Ammon's horn (tissue), 1 donor: ENCODE measurements at regions not wholly inside any gene's neighbourhood (a gene's known extent, or its start where the extent isn't known, plus 50 kb on each side); places are given as distances from the start of the nearest gene placed in this dataset.
A peak's percentile ranks its signal among the peaks of the same experiment; 100 is the strongest.
"Not testable (repeated sequence)": the region's sequence is repeated elsewhere in the genome, so short reads cannot be mapped to it uniquely, and the experiment has no call there.

Experiments used
- DNase-seq: peaks from one replicate; pipeline ENCODE4 v3.0.0-alpha.2; 2016; ENCODE audit warnings: low spot score

DNA sequence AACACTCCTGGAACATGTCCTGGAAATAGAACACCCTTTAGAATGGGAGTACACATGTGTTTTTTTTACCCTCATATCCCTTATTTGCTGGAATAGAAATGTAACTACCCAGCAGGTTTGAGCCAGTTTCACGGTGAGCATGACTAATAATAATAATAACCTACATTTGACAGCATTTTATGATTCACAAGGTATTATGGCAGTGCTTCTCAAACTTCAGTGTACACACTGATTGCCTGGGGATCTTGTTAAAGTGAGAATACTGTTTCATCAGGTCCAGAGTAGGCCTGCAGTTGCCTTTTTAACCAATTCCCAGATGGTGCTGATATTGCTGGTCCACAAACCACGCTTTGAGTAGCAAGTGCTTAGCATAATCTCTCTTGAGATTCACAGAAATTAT is 63.9 kb downstream of the NFKBIZ start:
- no peak for DNase-seq

DNA sequence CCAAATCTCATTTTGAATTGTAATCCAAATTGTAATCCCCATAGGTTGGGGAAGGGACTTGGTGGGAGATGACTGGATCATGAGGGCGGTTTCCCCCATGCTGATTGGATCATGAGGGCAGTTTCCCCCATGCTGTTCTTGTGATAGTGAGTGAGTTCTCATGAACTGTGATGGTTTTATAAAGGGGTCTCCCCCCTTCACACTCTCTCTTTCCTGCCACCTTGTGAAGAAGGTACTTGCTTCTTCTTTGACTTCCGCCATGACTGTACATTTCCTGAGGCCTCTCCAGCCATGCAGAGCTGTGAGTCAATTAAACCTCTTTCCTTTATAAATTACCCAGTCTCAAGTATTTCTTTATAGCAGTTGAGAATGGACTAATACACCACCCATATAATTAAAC is 68.4 kb downstream of the NFKBIZ start:
- not testable (repeated sequence) for DNase-seq

DNA sequence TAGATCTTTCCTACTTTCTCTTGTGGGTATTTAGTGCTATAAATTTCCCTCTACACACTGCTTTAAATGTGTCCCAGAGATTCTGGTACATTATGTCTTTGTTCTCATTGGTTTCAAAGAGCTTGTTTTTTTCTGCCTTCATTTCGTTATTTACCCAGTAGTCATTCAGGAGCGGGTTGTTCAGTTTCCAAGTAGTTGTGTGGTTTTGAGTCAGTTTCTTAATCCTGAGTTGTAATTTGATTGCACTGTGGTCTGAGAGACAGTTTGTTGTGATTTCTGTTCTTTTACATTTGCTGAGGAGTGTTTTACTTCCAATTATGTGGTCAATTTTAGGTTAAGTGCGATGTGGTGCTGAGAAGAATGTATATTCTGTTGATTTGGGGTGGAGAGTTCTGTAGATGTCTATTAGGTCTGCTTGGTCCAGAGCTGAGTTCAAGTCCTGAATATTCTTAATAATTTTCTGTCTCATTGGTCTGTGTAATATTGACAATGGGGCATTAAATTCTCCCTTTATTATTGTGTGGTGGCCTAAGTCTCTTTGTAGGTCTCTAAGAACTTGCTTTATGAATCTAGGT is 72.9 kb downstream of the NFKBIZ start:
- DNase-seq = not testable (repeated sequence)

DNA sequence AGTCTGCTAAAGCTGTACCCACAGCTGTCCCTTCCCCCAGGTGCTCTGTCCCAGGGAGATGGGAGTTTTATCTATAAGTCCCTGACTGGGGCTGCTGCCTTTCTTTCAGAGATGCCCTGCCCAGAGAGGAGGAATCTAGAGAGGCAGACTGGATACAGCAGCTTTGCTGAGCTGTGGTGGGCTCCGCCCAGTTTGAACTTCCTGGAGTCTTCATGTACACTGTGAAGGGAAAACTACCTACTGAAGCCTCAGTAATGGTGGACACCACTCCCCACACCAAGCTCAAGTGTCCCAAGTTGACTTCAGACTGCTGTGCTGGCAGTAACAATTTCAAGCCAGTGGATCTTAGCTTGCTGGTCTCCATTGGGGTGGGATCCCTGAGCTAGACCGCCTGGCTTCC is 75.3 kb downstream of the NFKBIZ start:
- DNase-seq = not testable (repeated sequence)

DNA sequence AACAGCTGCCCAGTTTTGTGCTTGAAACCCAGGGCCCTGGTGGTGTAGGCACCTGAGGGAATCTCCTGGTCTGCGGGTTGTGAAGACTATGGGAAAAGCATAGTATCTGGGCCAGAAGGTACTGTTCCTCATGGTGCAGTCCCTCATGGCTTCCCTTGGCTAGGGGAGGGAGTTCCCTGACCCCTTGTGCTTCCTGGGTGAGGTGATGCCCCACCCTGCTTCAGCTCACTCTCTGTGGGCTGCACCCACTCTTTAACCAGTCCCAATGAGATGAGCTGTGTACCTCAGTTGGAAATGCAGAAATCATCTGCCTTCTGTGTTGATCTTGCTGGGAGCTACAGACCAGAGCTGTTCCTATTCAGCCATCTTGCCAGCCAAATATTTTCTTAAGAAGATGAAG is 75.8 kb downstream of the NFKBIZ start:
- not testable (repeated sequence) for DNase-seq

DNA sequence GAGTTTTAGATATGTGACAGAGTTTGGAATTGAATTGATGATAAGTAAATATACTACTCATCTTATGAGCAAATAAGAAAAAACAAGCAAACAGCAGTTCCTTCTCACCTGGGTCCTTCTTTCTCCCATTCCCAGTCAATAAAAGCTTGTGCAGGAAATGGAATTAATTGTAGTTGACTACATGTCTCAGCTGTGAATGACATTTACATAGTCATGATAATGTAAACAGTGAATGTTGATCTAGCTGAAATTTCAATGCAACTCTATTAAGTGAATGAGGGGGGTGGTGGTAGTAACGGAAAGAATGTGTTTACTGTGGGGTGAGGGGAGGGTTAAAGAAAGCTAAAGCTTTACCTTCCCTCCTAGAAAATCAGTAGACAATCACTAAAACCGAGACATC is 76.2 kb downstream of the NFKBIZ start:
- no peak for DNase-seq

DNA sequence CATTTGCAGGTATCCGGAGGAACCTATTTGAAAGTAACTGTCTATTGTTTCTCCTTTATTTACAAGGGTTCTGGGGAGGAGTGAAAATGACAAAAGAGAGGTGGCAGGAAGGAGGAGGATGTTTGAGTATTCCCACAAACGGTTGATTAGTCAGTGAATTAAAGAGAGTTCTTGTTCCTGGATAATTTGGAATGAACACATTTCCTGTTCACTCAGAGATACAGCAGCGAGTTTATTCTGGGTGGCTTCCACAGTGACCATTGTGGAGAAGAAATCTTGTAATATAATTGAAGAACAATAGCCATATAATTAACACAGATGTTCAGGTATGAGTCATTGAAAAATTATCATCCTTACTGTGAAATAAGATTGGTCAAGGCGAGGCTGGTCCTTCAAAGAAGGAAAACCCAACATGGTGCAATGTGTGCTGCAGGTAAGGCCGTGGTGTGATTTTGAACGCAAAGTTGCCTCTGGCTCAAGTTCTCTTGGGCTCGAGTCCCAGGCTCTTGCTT is 77.3 kb downstream of the NFKBIZ start:
- no peak for DNase-seq

DNA sequence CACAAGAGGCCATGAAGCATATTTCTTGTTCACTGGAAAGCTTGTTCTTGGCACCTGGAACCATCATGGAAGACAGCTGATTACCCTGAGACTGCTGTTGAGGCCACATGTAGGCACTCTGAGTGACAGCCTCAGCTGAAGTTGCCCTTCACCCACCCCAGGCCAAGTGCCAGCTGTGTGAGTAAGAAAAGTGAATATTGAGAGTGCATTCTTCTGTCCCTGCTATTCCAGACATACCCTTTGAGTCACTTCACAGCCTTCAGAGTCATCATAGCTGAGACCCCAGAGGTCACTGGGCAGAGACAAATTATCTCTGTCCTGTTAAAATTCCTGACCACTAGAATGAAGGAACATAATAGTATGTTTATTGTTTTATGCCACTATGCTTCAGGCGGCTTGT is 79.6 kb downstream of the NFKBIZ start:
- no peak for DNase-seq

DNA sequence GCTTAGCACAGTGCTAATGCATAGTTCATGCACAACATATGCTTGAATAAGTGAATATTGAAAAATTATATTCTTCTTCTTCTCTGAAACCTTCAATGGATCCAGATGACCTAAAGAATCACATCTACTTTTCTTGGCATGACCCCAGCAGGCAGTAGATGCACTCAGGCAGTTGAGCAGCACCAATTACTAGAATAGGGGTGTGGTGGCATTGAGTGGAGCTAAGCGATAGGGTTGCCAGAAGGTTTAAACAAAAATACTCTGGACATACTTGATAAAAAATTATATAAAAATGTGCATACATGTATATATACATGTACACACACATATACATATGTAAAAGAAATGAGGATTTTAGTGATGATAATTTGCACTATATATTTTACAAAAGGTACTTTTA is 81.8 kb downstream of the NFKBIZ start:
- DNase-seq = no peak

DNA sequence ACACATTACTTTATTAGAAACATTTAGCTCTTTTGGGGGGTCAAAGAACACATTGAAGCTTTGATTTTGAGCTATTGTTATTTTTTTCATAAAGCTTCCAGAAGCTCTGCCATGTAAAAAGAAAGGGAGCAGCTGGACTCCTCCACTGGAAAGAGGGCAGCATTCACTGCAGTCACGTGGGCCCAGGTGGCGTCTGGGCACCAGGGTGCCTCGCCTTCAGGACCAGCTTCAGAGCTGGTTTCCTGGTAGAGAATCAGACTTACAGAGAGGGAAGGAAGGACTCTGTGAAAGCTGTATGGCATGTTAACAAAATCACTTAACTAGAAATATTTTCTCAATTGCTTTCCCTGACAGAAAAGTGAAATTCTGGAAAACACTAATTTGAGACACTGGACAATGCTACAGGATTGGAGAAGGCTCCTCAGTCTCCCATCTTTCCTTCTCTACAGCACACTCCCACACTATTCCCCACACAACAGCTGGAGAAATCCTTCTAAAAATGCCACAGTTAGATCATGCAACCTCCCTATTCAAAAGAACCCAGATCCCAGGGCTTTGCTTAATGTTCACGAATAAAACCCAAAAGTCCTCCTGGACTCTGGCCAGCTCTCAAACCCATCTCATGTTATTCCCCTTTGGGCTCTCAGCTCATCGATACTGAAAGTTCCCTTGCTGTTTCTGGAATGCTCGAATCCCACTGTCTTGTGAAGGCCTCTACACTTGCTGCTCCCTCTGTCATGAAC is 83.2 kb downstream of the NFKBIZ start:
- DNase-seq = no peak

DNA sequence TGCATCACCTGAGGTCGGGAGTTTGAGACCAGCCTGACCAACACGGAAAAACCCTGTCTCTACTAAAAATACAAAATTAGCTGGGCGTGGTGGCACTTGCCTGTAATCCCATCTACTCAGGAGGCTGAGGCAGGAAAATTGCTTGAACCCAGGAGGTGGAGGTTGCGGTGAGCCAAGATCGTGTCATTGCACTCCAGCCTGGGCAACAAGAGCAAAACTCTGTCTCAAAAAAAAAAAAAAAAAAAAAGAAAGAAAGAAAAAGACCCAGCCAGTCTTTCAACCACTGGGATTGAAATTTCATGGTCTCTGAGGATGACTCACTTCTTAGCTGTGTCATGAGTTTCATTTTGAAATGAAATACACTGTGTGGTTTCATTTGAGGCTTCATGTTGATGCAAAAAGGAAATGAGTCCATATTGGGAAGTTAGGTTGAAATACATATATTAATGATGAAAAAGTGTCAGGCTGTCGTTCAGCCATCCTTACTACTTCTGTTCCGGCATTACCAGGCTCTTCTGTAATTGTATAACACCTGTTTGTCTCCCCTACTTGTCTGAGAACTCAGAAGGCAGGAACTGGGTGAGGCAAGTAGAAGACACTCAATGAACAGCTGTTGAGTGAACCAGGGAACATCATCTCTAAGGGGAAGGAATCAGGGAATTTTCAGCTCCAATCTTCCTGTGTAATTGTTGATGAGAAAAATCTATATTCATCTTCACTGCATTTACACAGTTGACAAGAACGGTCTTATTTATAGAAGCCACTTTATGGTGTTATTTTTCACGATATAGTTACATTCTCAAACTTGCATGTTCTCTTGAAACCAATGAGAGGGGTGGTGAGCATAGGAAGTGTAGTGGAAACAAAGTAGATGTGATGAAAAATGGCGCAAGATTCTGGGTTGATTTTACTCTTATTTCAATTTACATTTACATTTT is 87.4 kb downstream of the NFKBIZ start:
- no peak for DNase-seq

DNA sequence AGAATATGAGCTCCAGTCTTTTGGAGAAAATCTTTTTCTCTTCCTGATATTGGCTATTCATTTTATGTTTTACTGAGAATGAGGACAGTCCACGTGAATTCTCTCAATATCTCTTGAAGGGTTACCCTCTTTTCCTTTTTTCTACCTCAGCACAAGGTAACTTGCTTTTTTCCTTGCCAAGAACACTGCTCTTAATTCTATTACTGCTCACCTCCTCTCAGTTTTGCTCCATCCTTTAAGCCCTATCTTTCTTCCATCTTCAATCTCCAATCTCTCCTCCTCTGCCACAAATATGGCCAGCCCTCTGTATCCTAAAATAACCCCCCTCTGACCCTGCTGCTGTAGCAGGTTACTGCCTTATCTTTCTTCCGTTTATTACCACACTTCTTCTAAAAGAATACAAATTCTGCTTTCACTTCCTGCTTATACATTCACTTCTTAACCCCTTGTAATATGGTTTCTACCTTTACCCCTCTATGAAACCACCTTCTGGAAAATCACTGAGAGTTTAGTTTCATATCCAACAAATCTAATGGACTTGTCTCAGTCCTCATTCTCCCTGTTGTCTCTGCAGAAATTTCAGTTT is 89.0 kb downstream of the NFKBIZ start:
- no peak for DNase-seq

DNA sequence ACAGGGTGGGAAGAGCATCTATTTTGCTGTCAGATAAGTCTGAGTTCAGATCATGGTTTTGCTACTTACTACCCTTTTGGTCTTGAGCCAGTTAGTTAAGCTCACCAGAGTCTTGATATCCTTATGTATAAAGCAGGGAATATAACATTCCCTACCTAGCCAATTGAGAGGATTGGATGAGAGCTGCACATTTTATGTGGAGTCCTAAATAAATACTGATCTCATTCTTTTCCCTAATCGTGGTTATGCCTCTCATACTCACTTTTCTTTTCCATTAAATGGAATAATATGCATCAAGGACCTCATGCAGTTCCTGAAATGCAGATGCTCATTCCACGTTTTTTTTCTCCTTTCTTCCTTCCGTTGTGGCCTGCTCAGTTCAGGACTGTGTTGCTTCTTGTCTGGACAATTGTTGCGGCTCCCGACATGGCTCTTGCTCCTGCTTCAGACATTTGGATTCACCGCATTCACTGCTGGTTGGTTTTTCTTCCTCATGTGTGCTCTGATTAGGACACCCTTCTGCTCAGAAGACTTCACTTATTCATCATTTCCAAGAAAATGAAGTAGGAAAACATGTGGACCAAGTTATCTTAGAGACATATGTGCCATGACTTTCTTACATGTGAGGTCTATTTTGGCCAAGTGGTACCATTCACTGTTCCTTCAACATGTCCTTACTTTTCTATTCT is 90.2 kb downstream of the NFKBIZ start:
- DNase-seq = no peak

DNA sequence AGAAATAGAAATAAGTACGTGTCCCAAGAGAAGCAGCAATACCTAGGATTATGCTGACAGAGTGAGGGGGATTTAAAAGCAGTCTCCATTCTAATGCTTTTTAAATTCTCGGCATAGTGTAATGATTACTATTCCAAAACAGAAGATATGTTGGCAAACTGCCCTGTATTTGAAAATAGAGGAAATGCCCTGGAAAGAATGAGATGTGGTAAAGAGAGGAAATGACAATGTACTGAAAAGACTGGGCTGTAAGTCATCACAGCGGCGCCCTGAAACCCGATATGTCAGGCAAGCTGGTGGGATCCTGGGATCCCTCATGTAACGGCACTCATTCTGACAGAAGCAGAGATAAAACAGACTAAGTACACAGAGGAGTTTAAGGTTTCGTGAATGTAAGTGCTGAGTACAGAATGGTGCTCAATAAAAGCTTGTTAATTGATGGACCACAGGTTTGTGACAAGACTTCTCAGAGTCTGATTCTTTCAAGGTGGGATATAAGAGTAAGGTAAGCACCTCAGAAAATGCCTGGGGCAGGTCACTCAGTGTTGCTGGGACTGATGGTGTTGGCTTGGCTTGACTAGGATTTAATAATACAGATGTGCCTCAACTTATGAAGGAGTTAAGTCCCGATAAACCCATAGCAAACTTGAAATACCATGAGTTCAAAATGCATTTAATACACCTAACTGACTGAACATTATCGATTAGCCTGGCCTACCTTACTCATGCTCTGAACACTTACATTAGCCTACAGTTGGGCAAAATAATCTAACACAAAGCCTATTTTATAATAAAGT is 91.4 kb downstream of the NFKBIZ start:
- DNase-seq = peak; percentile 20

DNA sequence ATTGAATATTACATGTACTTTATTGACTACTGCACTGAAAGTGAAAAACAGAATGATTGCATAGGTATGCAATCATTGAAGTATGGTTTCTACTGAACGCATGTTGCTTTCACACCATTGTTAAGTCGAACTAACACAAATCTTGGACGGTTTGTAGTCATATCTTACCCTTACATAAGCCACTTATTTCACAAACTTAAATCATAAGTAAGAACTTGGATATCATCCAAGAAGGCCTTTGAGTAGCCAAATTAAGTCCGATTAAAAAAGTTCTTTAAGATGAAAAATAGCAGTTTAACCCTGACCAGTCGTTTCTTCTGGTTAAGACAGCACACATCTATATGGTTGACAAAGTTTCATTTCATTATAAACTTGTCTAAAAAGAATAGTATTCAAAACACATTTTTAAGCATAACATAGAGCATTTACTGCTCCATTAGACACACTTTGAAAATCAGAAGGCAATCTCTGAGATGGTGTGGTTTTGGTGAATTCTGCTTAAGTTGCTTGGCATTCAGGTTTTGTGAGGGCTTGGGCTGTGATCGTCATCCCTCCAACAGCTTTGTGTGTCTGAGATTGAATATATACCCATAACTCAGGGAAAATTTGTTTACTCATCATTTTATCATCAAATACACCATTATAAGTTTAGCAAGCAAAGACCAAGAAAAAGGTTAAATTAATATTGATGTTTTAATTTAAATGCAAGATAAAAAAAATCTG is 92.2 kb downstream of the NFKBIZ start:
- DNase-seq = no peak

DNA sequence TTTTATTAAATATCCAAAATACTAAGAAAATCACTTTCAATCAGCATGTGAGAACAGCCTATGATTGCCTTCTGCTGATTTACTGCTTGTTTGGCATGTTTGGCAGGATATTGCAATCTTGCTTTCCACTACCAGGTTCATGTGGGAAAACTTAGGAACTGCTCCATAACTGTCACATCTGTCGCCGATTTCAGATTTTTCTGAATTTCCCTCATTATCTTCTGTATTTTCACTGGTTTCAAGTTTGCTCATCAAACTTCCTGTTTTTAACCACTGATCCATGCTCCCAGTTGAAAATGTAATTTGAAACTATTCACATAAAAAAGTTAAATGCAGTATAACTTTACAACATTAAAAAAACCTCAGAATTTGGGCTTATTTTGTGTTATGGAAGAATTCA is 93.0 kb downstream of the NFKBIZ start:
- DNase-seq = no peak

DNA sequence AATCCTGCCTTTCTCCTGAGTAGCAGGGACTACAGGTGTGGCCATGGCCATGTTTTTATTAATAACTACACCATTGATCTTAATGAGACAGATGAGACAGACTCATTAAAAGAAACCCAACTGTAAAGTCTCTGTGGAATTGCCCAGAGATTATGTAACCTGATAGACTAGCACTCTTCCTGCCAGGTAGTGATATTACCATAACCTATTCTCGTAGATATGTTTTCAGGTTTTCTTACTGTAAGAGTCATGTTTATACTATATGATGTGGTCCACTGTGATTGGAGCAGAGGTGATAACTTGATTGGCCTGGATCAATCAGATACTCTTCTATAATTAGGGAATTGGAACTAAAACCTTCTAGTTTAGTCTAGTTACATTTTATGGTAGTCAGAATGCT is 93.7 kb downstream of the NFKBIZ start:
- no peak for DNase-seq

DNA sequence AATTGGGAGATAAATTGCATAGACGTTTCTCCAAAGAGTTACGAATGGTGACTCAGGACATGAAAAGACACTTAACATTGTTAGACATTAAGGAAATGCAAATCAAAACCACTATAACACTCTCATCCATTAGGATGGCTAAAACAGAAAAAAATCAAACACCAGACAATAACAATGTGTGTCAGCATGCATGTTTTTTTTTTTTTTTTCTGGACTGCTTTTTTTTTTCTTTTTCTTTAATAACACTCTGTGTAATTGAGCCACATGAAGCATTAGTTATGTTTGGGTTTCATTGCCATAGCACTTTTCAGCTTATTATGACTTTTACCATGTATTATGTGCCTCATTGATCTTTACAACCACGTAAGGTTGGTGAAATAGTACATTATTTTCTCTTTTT is 95.0 kb downstream of the NFKBIZ start:
- DNase-seq = no peak

DNA sequence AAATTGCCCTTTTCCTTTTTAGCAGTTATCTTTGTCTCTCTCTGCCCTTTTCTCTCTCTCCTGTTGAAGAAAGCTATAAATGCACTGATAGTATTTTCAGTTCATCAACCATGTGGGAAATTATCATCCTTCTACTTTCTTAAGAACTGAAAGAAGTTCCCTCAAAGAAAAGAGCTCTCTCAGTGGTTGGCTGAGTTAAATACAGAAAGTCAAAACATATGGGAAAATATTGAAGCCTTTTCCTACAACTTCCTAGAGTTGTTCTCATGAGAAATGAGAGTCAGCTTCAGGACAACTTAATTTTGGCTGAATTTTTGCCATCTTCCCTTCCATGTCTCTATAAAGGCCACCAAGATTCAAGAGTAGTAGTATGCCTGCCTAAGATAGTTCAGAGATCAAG is 96.7 kb downstream of the NFKBIZ start:
- DNase-seq = no peak

DNA sequence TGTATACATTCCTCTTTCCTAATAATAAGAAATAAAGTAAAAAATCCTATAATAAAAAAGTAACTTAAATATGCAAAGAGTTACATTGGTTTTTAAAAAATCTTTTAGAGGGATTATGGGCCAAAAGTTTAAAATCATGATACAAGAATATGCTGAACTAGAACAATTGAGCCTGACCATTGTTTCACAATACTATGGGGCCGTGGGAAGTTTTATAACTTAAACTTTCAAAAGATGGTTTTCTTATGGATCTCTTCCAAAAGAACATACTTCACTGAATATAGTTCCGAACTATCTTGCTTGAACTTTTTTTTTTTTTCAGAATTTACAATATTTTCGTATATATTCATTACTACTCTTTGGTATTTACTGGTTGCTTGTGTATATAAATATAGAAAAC is 97.6 kb downstream of the NFKBIZ start:
- no peak for DNase-seq
